Kidney (tissue), 13 donors: ENCODE measurements at regions not wholly inside any gene's neighbourhood (a gene's known extent, or its start where the extent isn't known, plus 50 kb on each side); places are given as distances from the start of the nearest gene placed in this dataset.

ENCODE experiments used
- DNase-seq, 5 donors: peaks; one replicate each; pipeline ENCODE4 v3.0.0-alpha.2; 2013 to 2020
- FAIRE-seq: peaks from 2 replicates; lab custom pipeline; 2012; peaks lifted over from hg19 to GRCh38; lab: Jason Lieb, UNC
- H3K27ac ChIP-seq, 2 donors: one replicate each; pipeline ENCODE4 v1.7.0; 2013; ENCODE audit warnings: low read depth in 2 of 2, low read length in 2 of 2, inconsistent platforms in 1 of 2
- H3K27me3 ChIP-seq: one replicate; pipeline ENCODE4 v1.7.1; 2013; ENCODE audit warnings: low read length, inconsistent platforms; ENCODE audit not compliant: control insufficient read depth, insufficient read depth
- H3K36me3 ChIP-seq, 3 donors: one replicate each; pipeline versions ENCODE4 v1.7.0 to v1.7.1; 2013; ENCODE audit warnings: low read length in 3 of 3, control low read depth in 1 of 3, inconsistent platforms in 1 of 3; ENCODE audit not compliant: insufficient read depth in 3 of 3, control insufficient read depth in 2 of 3
- H3K4me1 ChIP-seq, 3 donors: one replicate each; pipeline versions ENCODE4 v1.7.0 to v1.7.1; 2013; ENCODE audit warnings: low read length in 3 of 3, inconsistent platforms in 1 of 3, low read depth in 1 of 3; ENCODE audit not compliant: control insufficient read depth in 2 of 3, insufficient read depth in 2 of 3
- H3K4me3 ChIP-seq, 3 donors: one replicate each; pipeline versions ENCODE4 v1.7.0 to v1.8.1; 2013; ENCODE audit warnings: low read length in 3 of 3, control low read depth in 1 of 3, inconsistent platforms in 1 of 3
- H3K9ac ChIP-seq, 3 donors: one replicate each; pipeline versions ENCODE4 v1.7.0 to v1.7.1; 2013; ENCODE audit warnings: low read length in 3 of 3, control low read depth in 1 of 3, inconsistent platforms in 1 of 3
- H3K9me3 ChIP-seq, 3 donors: one replicate each; pipeline versions ENCODE4 v1.7.0 to v1.7.1; 2013; ENCODE audit warnings: low read length in 3 of 3, control low read depth in 1 of 3, inconsistent platforms in 1 of 3; ENCODE audit not compliant: control insufficient read depth in 2 of 3, insufficient read depth in 1 of 3
- intact Hi-C: fragments of 100-400 bp; cut with DNase I; formaldehyde crosslinking; loops from one replicate; pipeline ENCODE4 v1.11.1; 2022
- TF ChIP-seq, protein P1 (sequence below): IDR thresholded peaks from 3 replicates; pipeline ENCODE4 v1.5.1; 2012; ENCODE audit warnings: mild to moderate bottlenecking, moderate library complexity, borderline replicate concordance; ENCODE audit not compliant: insufficient read depth; ENCODE audit errors: extremely low read depth
- donor health status: control.
- donor health status: control.
- donor health status: control.
- donor health status: control.
- donor health status: control.
- donor health status: DM: yes; HTN: yes; CAD: no.
- donor health status: Normal renal cell carcinoma (clear cell type).

DNA sequence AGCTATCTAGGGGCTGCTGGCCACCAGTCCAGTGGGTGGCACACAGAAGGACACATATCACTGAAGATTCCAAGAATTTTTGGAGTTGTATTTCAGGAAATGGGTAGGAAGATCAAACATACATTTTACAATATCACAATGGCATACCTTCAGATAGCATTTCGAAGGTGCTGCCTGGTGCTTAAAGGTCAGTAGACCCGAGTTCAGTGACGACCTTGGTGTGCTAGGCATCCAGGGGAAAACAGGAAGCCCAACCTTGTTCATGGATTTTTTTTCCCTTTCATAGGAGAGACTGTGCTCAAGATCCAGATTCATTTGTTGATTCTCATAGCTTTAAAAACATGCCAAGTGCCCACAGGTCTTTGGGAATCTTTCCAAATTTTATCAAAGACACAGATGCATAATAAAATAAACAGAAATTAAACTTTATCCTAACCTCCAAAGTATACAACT lies 51.0 kb upstream of the RCBTB2 start:
- Histone ChIP-seq H3K9me3 (no peaks in the 10 kb centered on the region), H3K36me3 (no peaks in the 10 kb centered on the region), H3K4me1 (peaks cover 0 to 20% (median 13%) of the 10 kb centered on the region in 3 donors), H3K27me3 (no peaks in the 10 kb centered on the region), H3K9ac (no peak overlapping the region), H3K27ac (no peak overlapping the region), H3K4me3 (no peak overlapping the region)
- no peak for DNase-seq
- TF ChIP-seq, protein P1, sequence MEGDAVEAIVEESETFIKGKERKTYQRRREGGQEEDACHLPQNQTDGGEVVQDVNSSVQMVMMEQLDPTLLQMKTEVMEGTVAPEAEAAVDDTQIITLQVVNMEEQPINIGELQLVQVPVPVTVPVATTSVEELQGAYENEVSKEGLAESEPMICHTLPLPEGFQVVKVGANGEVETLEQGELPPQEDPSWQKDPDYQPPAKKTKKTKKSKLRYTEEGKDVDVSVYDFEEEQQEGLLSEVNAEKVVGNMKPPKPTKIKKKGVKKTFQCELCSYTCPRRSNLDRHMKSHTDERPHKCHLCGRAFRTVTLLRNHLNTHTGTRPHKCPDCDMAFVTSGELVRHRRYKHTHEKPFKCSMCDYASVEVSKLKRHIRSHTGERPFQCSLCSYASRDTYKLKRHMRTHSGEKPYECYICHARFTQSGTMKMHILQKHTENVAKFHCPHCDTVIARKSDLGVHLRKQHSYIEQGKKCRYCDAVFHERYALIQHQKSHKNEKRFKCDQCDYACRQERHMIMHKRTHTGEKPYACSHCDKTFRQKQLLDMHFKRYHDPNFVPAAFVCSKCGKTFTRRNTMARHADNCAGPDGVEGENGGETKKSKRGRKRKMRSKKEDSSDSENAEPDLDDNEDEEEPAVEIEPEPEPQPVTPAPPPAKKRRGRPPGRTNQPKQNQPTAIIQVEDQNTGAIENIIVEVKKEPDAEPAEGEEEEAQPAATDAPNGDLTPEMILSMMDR = no peak
- intact Hi-C loops = no loop called here
- FAIRE-seq = no peak

DNA sequence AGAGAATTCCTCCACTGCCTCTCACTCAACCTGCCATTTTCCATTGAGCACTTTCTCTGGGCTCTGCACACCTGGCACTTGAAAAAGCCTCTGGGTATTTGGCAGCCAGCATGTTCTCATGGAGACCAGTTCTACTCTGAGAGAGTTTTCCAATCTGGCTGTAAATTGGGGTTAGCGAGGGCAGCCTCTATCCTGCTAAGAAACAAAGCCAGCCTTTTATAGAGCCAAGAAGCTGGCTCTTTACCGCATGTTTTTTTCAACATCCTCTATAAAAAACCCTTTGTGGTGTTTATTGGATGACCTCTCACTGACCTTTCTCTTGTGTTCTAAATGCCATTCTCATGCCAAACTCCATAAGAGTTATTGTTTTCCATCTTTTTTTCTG lies 52.6 kb upstream of the RCBTB2 start:
- Histone ChIP-seq H3K9ac (no peak overlapping the region), H3K9me3 (no peaks in the 10 kb centered on the region), H3K27me3 (no peaks in the 10 kb centered on the region), H3K4me3 (no peak overlapping the region), H3K4me1 (peaks cover 0 to 29% (median 8%) of the 10 kb centered on the region in 3 donors), H3K27ac (peak overlapping the region in 1 of 2 donors; percentile 19), H3K36me3 (no peaks in the 10 kb centered on the region)
- intact Hi-C loops = no loop called here
- TF ChIP-seq, protein P1 = no peak
- FAIRE-seq (peak; percentile 62), DNase-seq (peak in 3 of 5 donors; percentile 44 to 76 (median 73))

DNA sequence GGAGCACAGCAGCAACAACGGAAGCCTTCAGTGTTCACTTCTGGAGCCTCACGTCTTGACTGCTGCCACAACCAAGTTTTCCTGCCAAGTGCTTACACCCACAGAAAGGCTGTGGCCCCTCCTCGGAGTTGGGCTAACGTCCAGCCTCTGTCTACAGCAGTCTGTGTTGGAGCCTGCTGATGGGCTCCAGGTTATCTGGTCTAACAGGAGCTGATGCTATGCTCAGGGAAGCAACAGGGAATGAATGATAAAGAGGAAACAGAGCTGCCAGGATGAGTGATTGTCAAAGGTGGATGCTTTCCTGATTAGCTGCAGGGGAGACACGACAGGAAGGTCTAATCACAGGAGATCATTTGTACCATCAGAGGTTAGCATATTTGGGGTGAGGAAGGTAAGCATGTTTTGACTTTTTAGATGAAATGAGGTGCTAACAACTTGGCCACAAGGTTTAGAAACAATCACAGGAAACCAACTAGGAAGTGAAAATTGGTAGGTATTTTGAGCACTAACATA lies 53.8 kb upstream of the RCBTB2 start:
- H3K9ac ChIP-seq = peak overlapping the region in 1 of 3 donors; percentile 44
- FAIRE-seq (no peak), DNase-seq (peak in 1 of 5 donors; percentile 50)
- peaks cover 0 to 37% (median 14%) of the 10 kb centered on the region in 3 donors for H3K4me1 ChIP-seq
- H3K27me3 ChIP-seq = no peaks in the 10 kb centered on the region
- no peak overlapping the region for H3K4me3 ChIP-seq
- no peaks in the 10 kb centered on the region for H3K36me3 ChIP-seq
- TF ChIP-seq, protein P1 = no peak
- H3K27ac ChIP-seq = peak overlapping the region in 1 of 2 donors; percentile 38
- H3K9me3 ChIP-seq = no peaks in the 10 kb centered on the region
- intact Hi-C loops = no loop called here

DNA sequence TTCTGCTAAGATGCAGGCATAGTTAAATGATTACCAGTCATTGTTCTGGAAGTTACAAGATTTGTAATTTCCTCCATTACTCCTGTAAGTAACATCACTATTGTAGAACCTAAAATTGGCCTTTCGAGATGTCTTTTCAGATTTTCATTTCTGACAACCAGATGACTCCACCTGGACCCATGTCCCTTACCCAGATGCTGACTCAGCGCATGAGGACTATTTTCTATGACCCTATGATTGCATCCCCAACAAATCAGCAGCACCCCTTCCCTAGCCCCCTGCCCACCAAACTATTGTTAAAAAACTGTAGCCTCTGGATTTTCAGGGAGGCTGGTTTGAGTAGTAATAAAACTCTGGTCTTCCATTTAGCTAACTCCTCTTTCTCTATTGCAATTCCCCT lies 55.2 kb upstream of the RCBTB2 start:
- Histone ChIP-seq H3K36me3 (no peaks in the 10 kb centered on the region), H3K9ac (no peak overlapping the region), H3K27me3 (no peaks in the 10 kb centered on the region), H3K27ac (no peak overlapping the region), H3K9me3 (no peaks in the 10 kb centered on the region), H3K4me1 (peaks cover 0 to 37% (median 14%) of the 10 kb centered on the region in 3 donors), H3K4me3 (no peak overlapping the region)
- DNase-seq (no peak), FAIRE-seq (no peak)
- intact Hi-C loops = no loop called here
- TF ChIP-seq, protein P1 = no peak
